ENCODE measurements at regions not wholly inside any gene's neighbourhood (a gene's known extent, or its start where the extent isn't known, plus 50 kb on each side); places are given as distances from the start of the nearest gene placed in this dataset.

GRCh38 chr13:104204177-104204576, 1138.0 kb upstream of the SLC10A2 start:
- DNase-seq, result no peak
- intact Hi-C loops (cut with DNase I), result no loop called here

GRCh38 chr13:104198801-104199200, 1132.6 kb upstream of the SLC10A2 start:
- intact Hi-C loops (cut with DNase I), result no loop called here
- no peak for DNase-seq

- no peak for DNase-seq
- intact Hi-C loops (cut with DNase I), result no loop called here
Observed at GRCh38 chr13:104196611-104197010, 1130.4 kb upstream of the SLC10A2 start.

- DNase-seq, result no peak
- intact Hi-C loops (cut with DNase I), result no loop called here
Observed at GRCh38 chr13:104181526-104182231, 1115.5 kb upstream of the SLC10A2 start.

GRCh38 chr13:104170980-104171555, 1104.9 kb upstream of the SLC10A2 start:
- intact Hi-C loops (cut with DNase I), result no loop called here
- no peak for DNase-seq

- DNase-seq, result no peak
- intact Hi-C loops (cut with DNase I), result no loop called here
Observed at GRCh38 chr13:104163866-104164630, 1097.8 kb upstream of the SLC10A2 start.

GRCh38 chr13:104160536-104160935, 1094.3 kb upstream of the SLC10A2 start:
- intact Hi-C loops (cut with DNase I), result no loop called here
- DNase-seq, result no peak

GRCh38 chr13:104143760-104144416, 1077.7 kb upstream of the SLC10A2 start:
- DNase-seq, result no peak
- intact Hi-C loops (cut with DNase I), result no loop called here

- DNase-seq, result no peak
Observed at GRCh38 chr13:104140552-104140951, 1074.3 kb upstream of the SLC10A2 start.

GRCh38 chr13:104137416-104137815, 1071.2 kb upstream of the SLC10A2 start:
- no peak for DNase-seq
- intact Hi-C loops (cut with DNase I), result no loop called here

More at GRCh38 chr13:104140552-104140951, 1074.3 kb upstream of the SLC10A2 start:
- intact Hi-C loops (cut with DNase I), result no loop called here

GRCh38 chr13:104132849-104133248, 1066.6 kb upstream of the SLC10A2 start:
- intact Hi-C loops (cut with DNase I), result no loop called here
- no peak for DNase-seq

GRCh38 chr13:104114101-104114500, 1047.9 kb upstream of the SLC10A2 start:
- intact Hi-C loops (cut with DNase I), result no loop called here
- DNase-seq, result no peak

- intact Hi-C loops (cut with DNase I), result no loop called here
- DNase-seq, result no peak
Observed at GRCh38 chr13:104111031-104111430, 1044.8 kb upstream of the SLC10A2 start.

GRCh38 chr13:104106705-104107393, 1040.6 kb upstream of the SLC10A2 start:
- DNase-seq, result no peak
- intact Hi-C loops (cut with DNase I), result no loop called here

GRCh38 chr13:104105418-104106355, 1039.5 kb upstream of the SLC10A2 start:
- no peak for DNase-seq
- intact Hi-C loops (cut with DNase I), result no loop called here

GRCh38 chr13:104099750-104100149, 1033.5 kb upstream of the SLC10A2 start:
- intact Hi-C loops (cut with DNase I), result no loop called here
- DNase-seq, result no peak

- intact Hi-C loops (cut with DNase I), result no loop called here
- no peak for DNase-seq
Observed at GRCh38 chr13:104098421-104098820, 1032.2 kb upstream of the SLC10A2 start.

GRCh38 chr13:104086759-104087158, 1020.5 kb upstream of the SLC10A2 start:
- DNase-seq, result no peak
- intact Hi-C loops (cut with DNase I), result no loop called here

GRCh38 chr13:104086210-104086609, 1020.0 kb upstream of the SLC10A2 start:
- intact Hi-C loops (cut with DNase I), result no loop called here
- no peak for DNase-seq

Measured in posterior cingulate gyrus (tissue), 11 donors.